ENCODE measurements at regions not wholly inside any gene's neighbourhood (a gene's known extent, or its start where the extent isn't known, plus 50 kb on each side); places are given as distances from the start of the nearest gene placed in this dataset.
"Not testable (repeated sequence)": the region's sequence is repeated elsewhere in the genome, so short reads cannot be mapped to it uniquely, and the experiment has no call there.

GRCh38 chr4:49229243-49229642, 243.2 kb downstream of the CWH43 start:
- not testable (repeated sequence) for DNase-seq

GRCh38 chr4:49229713-49230112, 243.6 kb downstream of the CWH43 start:
- not testable (repeated sequence) for DNase-seq

GRCh38 chr4:49233346-49233745, 247.3 kb downstream of the CWH43 start:
- DNase-seq, result not testable (repeated sequence)

- not testable (repeated sequence) for DNase-seq
Measured at GRCh38 chr4:49233749-49234148, 247.7 kb downstream of the CWH43 start.

GRCh38 chr4:49234382-49234781, 248.3 kb downstream of the CWH43 start:
- not testable (repeated sequence) for DNase-seq

GRCh38 chr4:49235413-49236160, 249.5 kb downstream of the CWH43 start:
- DNase-seq, result not testable (repeated sequence)

- not testable (repeated sequence) for DNase-seq
Measured at GRCh38 chr4:49236474-49236873, 250.4 kb downstream of the CWH43 start.

GRCh38 chr4:49241295-49241694, 255.2 kb downstream of the CWH43 start:
- DNase-seq, result not testable (repeated sequence)

- not testable (repeated sequence) for DNase-seq
Measured at GRCh38 chr4:49262786-49263185, 276.7 kb downstream of the CWH43 start.

- not testable (repeated sequence) for DNase-seq
Measured at GRCh38 chr4:49270435-49270834, 284.4 kb downstream of the CWH43 start.

GRCh38 chr4:49270912-49271311, 284.8 kb downstream of the CWH43 start:
- DNase-seq, result not testable (repeated sequence)

- DNase-seq, result not testable (repeated sequence)
Measured at GRCh38 chr4:49285905-49286304, 299.8 kb downstream of the CWH43 start.

GRCh38 chr4:49286926-49287745, 301.1 kb downstream of the CWH43 start:
- not testable (repeated sequence) for DNase-seq

- DNase-seq, result peak in 1 of 2 donors; percentile 1
Measured at GRCh38 chr4:49287893-49288292, 301.8 kb downstream of the CWH43 start.

GRCh38 chr4:49288796-49289195, 302.7 kb downstream of the CWH43 start:
- DNase-seq, result not testable (repeated sequence)

- not testable (repeated sequence) for DNase-seq
Measured at GRCh38 chr4:49314815-49315214, 328.7 kb downstream of the CWH43 start.

GRCh38 chr4:49320725-49321410, 334.8 kb downstream of the CWH43 start:
- DNase-seq, result not testable (repeated sequence)

GRCh38 chr4:49321511-49322300, 335.6 kb downstream of the CWH43 start:
- DNase-seq, result not testable (repeated sequence)

GRCh38 chr4:49322610-49323572, 336.8 kb downstream of the CWH43 start:
- not testable (repeated sequence) for DNase-seq

- DNase-seq, result not testable (repeated sequence)
Measured at GRCh38 chr4:49323573-49323940, 337.5 kb downstream of the CWH43 start.

All from inflammatory macrophage treated with lipopolysaccharide for 1 hour (primary cell).